Astrocyte (in vitro differentiated cells and primary cell): ENCODE measurements at regions not wholly inside any gene's neighbourhood (a gene's known extent, or its start where the extent isn't known, plus 50 kb on each side); places are given as distances from the start of the nearest gene placed in this dataset.

Experiments used
- DNase-seq: peaks from one replicate; pipeline ENCODE4 v3.0.0-alpha.2; 2010; ENCODE audit warnings: low read depth
- FAIRE-seq: peaks from 2 replicates; lab custom pipeline; 2011; peaks lifted over from hg19 to GRCh38; lab: Jason Lieb, UNC
- H2AFZ ChIP-seq: 2 replicates; pipeline ENCODE4 v1.6.0; 2012; ENCODE audit warnings: low read depth, low read length, inconsistent platforms
- H3K27ac ChIP-seq: 2 replicates; pipeline ENCODE4 v1.5.1; 2011; ENCODE audit warnings: low read depth, low read length, inconsistent platforms
- H3K27me3 ChIP-seq: 2 replicates; pipeline ENCODE4 v1.6.0; 2011; ENCODE audit warnings: low read length, inconsistent platforms; ENCODE audit not compliant: insufficient read depth
- H3K36me3 ChIP-seq: 2 replicates; pipeline ENCODE4 v1.5.1; 2011; ENCODE audit warnings: low read length, inconsistent platforms; ENCODE audit not compliant: insufficient read depth
- H3K4me1 ChIP-seq: 2 replicates; pipeline ENCODE4 v1.5.1; 2011; ENCODE audit warnings: low read length, inconsistent platforms; ENCODE audit not compliant: insufficient read depth
- H3K4me2 ChIP-seq: 2 replicates; pipeline ENCODE4 v1.6.0; 2012; ENCODE audit warnings: low read length, inconsistent platforms
- H3K4me3 ChIP-seq: 2 replicates; pipeline ENCODE4 v1.5.1; 2011; ENCODE audit warnings: low read depth, mild to moderate bottlenecking, low read length, inconsistent platforms; ENCODE audit not compliant: insufficient read depth
- H3K79me2 ChIP-seq: 2 replicates; pipeline ENCODE4 v1.6.0; 2012; ENCODE audit warnings: mild to moderate bottlenecking, low read length, inconsistent platforms; ENCODE audit not compliant: insufficient read depth
- H3K9ac ChIP-seq: 2 replicates; pipeline ENCODE4 v1.6.0; 2012; ENCODE audit warnings: mild to moderate bottlenecking, low read length, inconsistent platforms
- H3K9me3 ChIP-seq: 2 replicates; pipeline ENCODE4 v1.5.1; 2012; ENCODE audit warnings: low read depth, mild to moderate bottlenecking, low read length, inconsistent platforms; ENCODE audit not compliant: insufficient read depth
- H4K20me1 ChIP-seq: 2 replicates; pipeline ENCODE4 v1.6.0; 2012; ENCODE audit warnings: low read length, inconsistent platforms; ENCODE audit not compliant: insufficient read depth
- H3K27ac Mint-ChIP-seq: one replicate; pipeline ENCODE4 v1.8.0; 2021; ENCODE audit warnings: mild to moderate bottlenecking, mixed read lengths; ENCODE audit not compliant: unreplicated experiment
- H3K27me3 Mint-ChIP-seq: one replicate; pipeline ENCODE4 v1.8.0; 2021; ENCODE audit warnings: low read depth, mixed read lengths; ENCODE audit not compliant: unreplicated experiment
- H3K36me3 Mint-ChIP-seq: one replicate; pipeline ENCODE4 v1.8.0; 2021; ENCODE audit warnings: low read depth, mixed read lengths; ENCODE audit not compliant: unreplicated experiment
- H3K4me1 Mint-ChIP-seq: one replicate; pipeline ENCODE4 v1.8.0; 2021; ENCODE audit warnings: low read depth, mixed read lengths; ENCODE audit not compliant: unreplicated experiment
- H3K4me3 Mint-ChIP-seq: one replicate; pipeline ENCODE4 v1.8.0; 2021; ENCODE audit warnings: mild to moderate bottlenecking, moderate library complexity, mixed read lengths; ENCODE audit not compliant: unreplicated experiment
- H3K9me3 Mint-ChIP-seq: one replicate; pipeline ENCODE4 v1.8.0; 2021; ENCODE audit warnings: mild to moderate bottlenecking, mixed read lengths; ENCODE audit not compliant: unreplicated experiment
- CTCF ChIP-seq: IDR thresholded peaks from 2 replicates; pipeline ENCODE4 v1.5.1; 2011; ENCODE audit warnings: low read depth, mild to moderate bottlenecking, inconsistent platforms, low read length, moderate library complexity; ENCODE audit not compliant: insufficient read depth
- EZH2 ChIP-seq: IDR thresholded peaks from 2 replicates; pipeline ENCODE4 v1.6.1; 2012; ENCODE audit warnings: mild to moderate bottlenecking, low read length, inconsistent platforms; ENCODE audit not compliant: insufficient read depth

DNA sequence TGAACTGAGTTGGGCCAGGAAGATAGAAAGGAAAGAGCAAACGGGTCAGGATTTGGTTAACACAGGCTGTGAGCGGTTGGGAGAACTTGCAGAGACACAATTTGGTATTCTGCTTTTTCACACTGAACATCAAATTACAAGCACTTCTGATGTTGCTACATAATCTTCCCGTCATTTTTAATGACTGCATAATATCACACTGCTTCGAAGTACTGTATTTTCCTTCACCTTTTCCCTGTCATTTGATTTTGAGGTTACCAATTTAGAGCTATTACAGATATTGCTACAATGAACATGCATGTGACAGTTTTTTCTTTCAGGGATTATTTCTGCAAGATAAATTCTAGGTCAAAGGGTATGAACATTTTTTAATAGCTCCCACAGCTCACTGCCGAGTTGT lies 71.4 kb upstream of the CPEB4 start:
- DNase-seq: no peak
- Histone ChIP-seq H4K20me1 (no peaks in the 10 kb centered on the region), H3K4me2 (no peak overlapping the region), H3K4me1 (no peaks in the 10 kb centered on the region), H2AFZ (no peak overlapping the region), H3K9me3 (no peaks in the 10 kb centered on the region), H3K4me3 (no peak overlapping the region), H3K9ac (no peak overlapping the region), H3K79me2 (no peaks in the 10 kb centered on the region), H3K36me3 (no peaks in the 10 kb centered on the region), H3K27me3 (no peaks in the 10 kb centered on the region), H3K27ac (no peak overlapping the region)
- no peak for FAIRE-seq
- peaks cover 5% of the 10 kb centered on the region for H3K27me3 Mint-ChIP-seq
- peaks cover 4% of the 10 kb centered on the region for H3K4me1 Mint-ChIP-seq
- no peak for TF ChIP-seq EZH2
- TF ChIP-seq CTCF: no peak
- H3K27ac Mint-ChIP-seq: no peak overlapping the region
- no peaks in the 10 kb centered on the region for H3K36me3 Mint-ChIP-seq
- no peak overlapping the region for H3K4me3 Mint-ChIP-seq
- peaks cover 8% of the 10 kb centered on the region for H3K9me3 Mint-ChIP-seq

DNA sequence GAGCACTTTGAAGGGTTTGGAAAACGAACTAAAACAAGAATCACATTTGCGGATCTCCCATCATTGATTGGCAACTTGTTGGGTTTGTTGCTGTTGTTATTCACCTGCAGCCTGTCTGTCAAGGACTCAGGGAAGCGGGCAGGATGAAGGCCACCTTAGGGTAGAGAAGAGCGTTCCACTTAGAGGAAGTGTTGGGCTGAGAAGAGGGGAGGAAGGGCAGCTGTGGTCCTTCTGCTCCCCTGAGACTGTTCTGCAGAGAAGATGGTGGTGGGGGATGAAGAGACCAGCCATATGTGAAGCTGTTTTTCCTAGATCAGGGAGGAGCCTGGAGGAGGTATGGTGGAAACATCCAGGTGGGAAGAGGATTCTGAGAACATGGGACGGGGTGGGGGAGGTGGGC lies 70.6 kb upstream of the CPEB4 start:
- Histone ChIP-seq H3K36me3 (no peaks in the 10 kb centered on the region), H3K27me3 (no peaks in the 10 kb centered on the region), H3K4me3 (no peak overlapping the region), H3K4me1 (no peaks in the 10 kb centered on the region), H3K9me3 (no peaks in the 10 kb centered on the region), H3K9ac (no peak overlapping the region), H3K4me2 (no peak overlapping the region), H3K27ac (no peak overlapping the region), H4K20me1 (no peaks in the 10 kb centered on the region), H3K79me2 (no peaks in the 10 kb centered on the region), H2AFZ (no peak overlapping the region)
- Mint-ChIP-seq H3K27me3 (peaks cover 5% of the 10 kb centered on the region), H3K9me3 (peaks cover 5% of the 10 kb centered on the region), H3K4me3 (no peak overlapping the region), H3K4me1 (peaks cover 4% of the 10 kb centered on the region), H3K36me3 (no peaks in the 10 kb centered on the region), H3K27ac (no peak overlapping the region)
- no peak for DNase-seq
- no peak for TF ChIP-seq EZH2
- no peak for TF ChIP-seq CTCF
- no peak for FAIRE-seq

DNA sequence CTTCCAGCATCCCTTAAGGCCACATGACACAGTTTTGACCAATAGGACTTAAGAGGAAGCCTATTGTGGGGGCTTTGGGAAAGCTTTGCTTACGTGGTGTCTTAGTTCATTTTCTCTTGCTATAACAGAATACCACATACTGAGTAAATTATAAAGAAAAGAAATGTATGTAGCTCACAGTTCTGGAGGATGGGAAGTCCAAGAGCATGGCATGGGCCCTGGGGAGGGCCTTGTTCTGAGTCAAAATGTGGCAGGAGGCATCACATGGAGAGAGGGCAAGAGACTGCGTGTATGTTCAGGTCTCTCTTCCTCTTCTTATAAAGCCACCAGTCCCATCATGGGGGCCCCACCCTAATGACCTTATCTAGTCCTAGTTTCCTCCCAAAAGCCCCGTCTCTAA lies 68.6 kb upstream of the CPEB4 start:
- H3K27me3 Mint-ChIP-seq: peaks cover 5% of the 10 kb centered on the region
- H3K4me3 Mint-ChIP-seq: no peak overlapping the region
- Histone ChIP-seq H3K4me3 (no peak overlapping the region), H3K27ac (no peak overlapping the region), H3K27me3 (no peaks in the 10 kb centered on the region), H3K4me1 (peaks cover 12% of the 10 kb centered on the region), H4K20me1 (no peaks in the 10 kb centered on the region), H3K36me3 (no peaks in the 10 kb centered on the region), H2AFZ (no peak overlapping the region), H3K79me2 (no peaks in the 10 kb centered on the region), H3K4me2 (no peak overlapping the region), H3K9me3 (no peaks in the 10 kb centered on the region), H3K9ac (no peak overlapping the region)
- peaks cover 14% of the 10 kb centered on the region for H3K4me1 Mint-ChIP-seq
- TF ChIP-seq CTCF: no peak
- no peak for TF ChIP-seq EZH2
- no peak for FAIRE-seq
- no peak overlapping the region for H3K27ac Mint-ChIP-seq
- H3K9me3 Mint-ChIP-seq: peaks cover 5% of the 10 kb centered on the region
- no peaks in the 10 kb centered on the region for H3K36me3 Mint-ChIP-seq
- no peak for DNase-seq
